ENCODE measurements at regions not wholly inside any gene's neighbourhood (a gene's known extent, or its start where the extent isn't known, plus 50 kb on each side); places are given as distances from the start of the nearest gene placed in this dataset.

- no peak for ATAC-seq
- intact Hi-C loops (cut with DNase I) = no loop called here
- WGBS = 83% methylated on average over 19 of the region's 19 CpGs
- no peak overlapping the region for H3K27ac ChIP-seq (ENCODE audit: low read length)
- no peaks in the 10 kb centered on the region for H3K27me3 ChIP-seq (ENCODE audit: control insufficient read depth, insufficient read depth)
- no peak overlapping the region for H3K4me3 ChIP-seq (ENCODE audit: low read length)
- no peak for DNase-seq
- no peaks in the 10 kb centered on the region for H3K4me1 ChIP-seq (ENCODE audit: control insufficient read depth, insufficient read depth, low read length)
- H3K9me3 ChIP-seq (ENCODE audit: control insufficient read depth, low read length) = no peaks in the 10 kb centered on the region
Observed at GRCh38 chr4:4607336-4608213, 65.7 kb upstream of the STX18 start.

GRCh38 chr4:4606321-4606720, 64.5 kb upstream of the STX18 start:
- Histone ChIP-seq H3K4me3 (ENCODE audit: low read length) (no peak overlapping the region), H3K27me3 (ENCODE audit: control insufficient read depth, insufficient read depth) (no peaks in the 10 kb centered on the region), H3K27ac (ENCODE audit: low read length) (no peak overlapping the region), H3K9me3 (ENCODE audit: control insufficient read depth, low read length) (no peaks in the 10 kb centered on the region), H3K4me1 (ENCODE audit: control insufficient read depth, insufficient read depth, low read length) (no peaks in the 10 kb centered on the region)
- WGBS = 66% methylated on average over 10 of the region's 10 CpGs
- no peak for DNase-seq
- intact Hi-C loops (cut with DNase I) = no loop called here
- ATAC-seq = no peak

DNA sequence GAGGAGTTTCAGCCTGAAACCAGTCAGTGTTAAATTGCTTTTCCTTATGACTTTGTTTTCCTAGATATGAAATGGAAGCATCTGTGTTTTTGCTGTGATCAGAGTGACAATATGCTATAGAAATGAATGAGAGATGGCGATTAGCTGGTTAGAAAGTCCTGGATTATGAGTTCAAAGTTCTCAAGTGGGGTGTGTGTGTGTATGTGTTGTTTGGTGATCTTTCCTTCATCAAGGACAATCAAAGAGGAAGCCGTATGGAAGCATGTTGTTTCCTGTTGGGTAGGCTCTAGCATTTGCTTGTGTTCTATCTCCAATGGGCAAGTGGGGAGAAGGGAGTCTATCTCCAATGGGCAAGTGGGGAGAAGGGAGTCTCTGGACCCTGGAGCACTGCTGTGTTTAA, 64.0 kb upstream of the STX18 start:
- H3K27me3 ChIP-seq (ENCODE audit: control insufficient read depth, insufficient read depth) = no peaks in the 10 kb centered on the region
- H3K9me3 ChIP-seq (ENCODE audit: control insufficient read depth, low read length) = no peaks in the 10 kb centered on the region
- no peak for DNase-seq
- H3K27ac ChIP-seq (ENCODE audit: low read length) = no peak overlapping the region
- intact Hi-C loops (cut with DNase I) = no loop called here
- 73% methylated on average over 2 of the region's 2 CpGs for WGBS
- no peak for ATAC-seq
- H3K4me1 ChIP-seq (ENCODE audit: control insufficient read depth, insufficient read depth, low read length) = no peaks in the 10 kb centered on the region
- no peak overlapping the region for H3K4me3 ChIP-seq (ENCODE audit: low read length)

GRCh38 chr4:4603592-4603991, 61.7 kb upstream of the STX18 start:
- H3K27ac ChIP-seq (ENCODE audit: low read length) = no peak overlapping the region
- 42% methylated on average over 5 of the region's 5 CpGs for WGBS

GRCh38 chr4:4603067-4603466, 61.2 kb upstream of the STX18 start:
- intact Hi-C loops (cut with DNase I) = no loop called here
- peak; percentile 44 to 48 for ATAC-seq
- no peak for DNase-seq

More at GRCh38 chr4:4603592-4603991, 61.7 kb upstream of the STX18 start:
- no peak overlapping the region for H3K4me3 ChIP-seq (ENCODE audit: low read length)
- intact Hi-C loops (cut with DNase I) = no loop called here
- no peak for DNase-seq
- no peaks in the 10 kb centered on the region for H3K4me1 ChIP-seq (ENCODE audit: control insufficient read depth, insufficient read depth, low read length)
- peak in 1 of 2 donors; percentile 46 for ATAC-seq
- no peaks in the 10 kb centered on the region for H3K9me3 ChIP-seq (ENCODE audit: control insufficient read depth, low read length)
- H3K27me3 ChIP-seq (ENCODE audit: control insufficient read depth, insufficient read depth) = no peaks in the 10 kb centered on the region

DNA sequence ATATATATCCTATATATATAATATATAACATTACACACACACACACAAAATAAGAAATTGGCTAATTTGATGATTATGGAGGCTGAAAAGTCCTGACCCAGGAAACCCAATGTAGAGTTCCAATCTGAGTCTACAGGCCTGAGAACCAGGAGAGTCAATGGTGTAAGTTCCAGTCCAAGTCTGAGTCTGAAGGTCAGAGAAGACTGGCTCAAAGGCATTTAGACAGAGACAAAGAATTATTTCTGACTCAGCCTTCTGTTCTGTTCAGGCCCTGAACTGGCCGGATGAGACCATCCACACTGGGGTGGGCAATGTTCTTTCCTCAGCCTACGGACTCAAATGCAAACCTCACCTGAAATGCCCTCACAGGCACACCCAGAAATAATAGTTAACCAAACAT, 60.6 kb upstream of the STX18 start:
- no peak overlapping the region for H3K27ac ChIP-seq (ENCODE audit: low read length)
- no peak for ATAC-seq
- no peaks in the 10 kb centered on the region for H3K9me3 ChIP-seq (ENCODE audit: control insufficient read depth, low read length)
- no peaks in the 10 kb centered on the region for H3K4me1 ChIP-seq (ENCODE audit: control insufficient read depth, insufficient read depth, low read length)
- no peak overlapping the region for H3K4me3 ChIP-seq (ENCODE audit: low read length)
- H3K27me3 ChIP-seq (ENCODE audit: control insufficient read depth, insufficient read depth) = no peaks in the 10 kb centered on the region
- intact Hi-C loops (cut with DNase I) = no loop called here
- 93% methylated on average over 2 of the region's 2 CpGs for WGBS
- DNase-seq = no peak

More at GRCh38 chr4:4603067-4603466, 61.2 kb upstream of the STX18 start:
- Histone ChIP-seq H3K4me1 (ENCODE audit: control insufficient read depth, insufficient read depth, low read length) (no peaks in the 10 kb centered on the region), H3K4me3 (ENCODE audit: low read length) (no peak overlapping the region), H3K27me3 (ENCODE audit: control insufficient read depth, insufficient read depth) (no peaks in the 10 kb centered on the region), H3K27ac (ENCODE audit: low read length) (no peak overlapping the region), H3K9me3 (ENCODE audit: control insufficient read depth, low read length) (no peaks in the 10 kb centered on the region)
- WGBS = 40% methylated on average over 4 of the region's 4 CpGs

- 77% methylated on average over 13 of the region's 13 CpGs for WGBS
- ATAC-seq (no peak), DNase-seq (no peak)
Observed at GRCh38 chr4:4601803-4602369, 60.0 kb upstream of the STX18 start.

DNA sequence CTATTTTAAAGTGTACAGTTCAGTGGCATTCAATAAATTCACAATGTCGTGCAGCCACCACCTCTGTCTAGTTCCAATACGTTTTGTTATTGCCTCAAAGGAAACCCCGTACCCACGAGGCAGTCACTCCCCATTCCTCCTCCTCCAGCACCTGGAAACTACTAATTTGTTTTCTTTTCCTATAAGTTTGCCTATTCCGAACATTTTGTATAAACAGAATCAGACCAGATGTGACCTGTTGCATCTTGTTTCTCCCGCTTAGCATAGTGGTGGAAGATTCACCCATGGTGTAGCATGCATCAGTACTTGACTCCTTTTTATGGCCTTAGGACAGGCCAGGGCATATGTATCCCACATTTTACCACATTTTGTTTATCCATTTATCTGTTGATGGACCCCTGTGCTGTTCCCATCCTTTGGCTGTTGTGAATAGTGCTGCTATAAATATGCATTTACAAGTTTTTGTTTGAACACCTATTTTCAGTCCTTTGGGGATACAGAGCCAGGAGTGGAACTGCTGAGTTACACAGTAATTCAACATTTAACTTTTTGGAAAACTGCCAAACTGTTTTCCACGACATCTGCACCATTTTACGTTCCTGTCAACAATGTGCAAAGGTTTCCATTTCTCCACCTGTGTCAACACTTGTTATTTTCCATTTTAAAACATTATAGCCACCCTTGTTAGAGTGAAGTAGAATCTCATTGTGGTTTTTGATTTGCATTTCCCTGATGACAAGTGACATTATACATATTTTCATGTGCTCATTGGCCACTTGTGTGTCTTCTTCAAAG, 57.8 kb upstream of the STX18 start:
- no peaks in the 10 kb centered on the region for H3K4me1 ChIP-seq (ENCODE audit: control insufficient read depth, insufficient read depth, low read length)
- ATAC-seq = no peak
- 79% methylated on average over 8 of the region's 8 CpGs for WGBS
- no peak overlapping the region for H3K27ac ChIP-seq (ENCODE audit: low read length)
- H3K4me3 ChIP-seq (ENCODE audit: low read length) = no peak overlapping the region
- no peaks in the 10 kb centered on the region for H3K27me3 ChIP-seq (ENCODE audit: control insufficient read depth, insufficient read depth)
- intact Hi-C loops (cut with DNase I) = no loop called here
- H3K9me3 ChIP-seq (ENCODE audit: control insufficient read depth, low read length) = peaks cover 3% of the 10 kb centered on the region
- no peak for DNase-seq

More at GRCh38 chr4:4601803-4602369, 60.0 kb upstream of the STX18 start:
- no peak overlapping the region for H3K27ac ChIP-seq (ENCODE audit: low read length)
- no peak overlapping the region for H3K4me3 ChIP-seq (ENCODE audit: low read length)
- H3K4me1 ChIP-seq (ENCODE audit: control insufficient read depth, insufficient read depth, low read length) = no peaks in the 10 kb centered on the region
- H3K9me3 ChIP-seq (ENCODE audit: control insufficient read depth, low read length) = no peaks in the 10 kb centered on the region
- H3K27me3 ChIP-seq (ENCODE audit: control insufficient read depth, insufficient read depth) = no peaks in the 10 kb centered on the region
- intact Hi-C loops (cut with DNase I) = no loop called here

DNA sequence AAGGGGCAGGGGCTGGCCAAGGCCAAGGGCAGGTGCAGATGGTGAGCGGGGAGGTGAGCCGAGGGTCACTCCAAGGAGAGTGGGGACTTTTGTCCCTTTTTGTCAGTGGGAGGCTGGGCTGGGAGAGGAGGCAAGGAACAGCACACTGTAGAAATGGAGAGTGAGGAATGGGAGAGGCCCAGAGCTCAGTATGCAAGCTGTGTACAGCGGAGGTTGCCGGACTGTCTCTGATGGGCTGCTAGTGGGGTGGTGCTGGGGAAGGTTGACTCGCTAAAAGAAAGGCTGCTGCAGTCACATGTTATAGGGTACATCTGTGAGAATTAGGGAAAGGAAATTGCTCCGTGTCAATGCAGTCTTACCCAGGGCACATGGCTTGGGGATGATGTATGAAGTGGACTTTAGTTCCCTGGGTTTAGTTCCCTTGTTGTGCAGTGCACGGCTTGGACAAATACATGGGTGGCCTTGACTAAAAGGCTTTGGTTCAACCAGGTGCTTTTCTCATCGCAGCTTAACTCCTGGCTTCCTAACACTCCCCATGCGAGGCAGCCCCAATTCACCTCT, 57.1 kb upstream of the STX18 start:
- Histone ChIP-seq H3K9me3 (ENCODE audit: control insufficient read depth, low read length) (peaks cover 3% of the 10 kb centered on the region), H3K4me3 (ENCODE audit: low read length) (no peak overlapping the region), H3K27ac (ENCODE audit: low read length) (no peak overlapping the region), H3K4me1 (ENCODE audit: control insufficient read depth, insufficient read depth, low read length) (no peaks in the 10 kb centered on the region), H3K27me3 (ENCODE audit: control insufficient read depth, insufficient read depth) (no peaks in the 10 kb centered on the region)
- WGBS = 87% methylated on average over 9 of the region's 9 CpGs
- ATAC-seq (no peak), DNase-seq (no peak)
- intact Hi-C loops (cut with DNase I) = no loop called here

DNA sequence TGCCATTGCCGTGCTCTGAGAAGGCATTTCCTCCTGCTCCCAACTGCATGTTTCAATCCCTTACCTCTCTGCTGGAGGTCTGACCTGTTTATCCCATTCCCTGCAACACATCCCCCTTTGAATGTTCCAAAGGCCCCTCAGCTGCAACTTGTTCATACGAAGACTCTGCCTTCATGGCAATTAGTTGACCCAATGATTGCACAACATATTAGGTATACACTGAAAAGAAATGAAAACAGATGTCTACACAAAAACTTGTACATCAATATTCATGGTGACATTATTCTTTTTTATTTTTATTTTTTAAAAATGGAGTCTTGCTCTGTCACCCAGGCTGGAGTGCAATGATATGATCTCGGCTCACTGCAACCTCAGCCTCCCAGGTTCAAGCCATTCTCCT, 54.9 kb upstream of the STX18 start:
- ATAC-seq = no peak
- DNase-seq = no peak
- H3K4me3 ChIP-seq (ENCODE audit: low read length) = no peak overlapping the region
- H3K4me1 ChIP-seq (ENCODE audit: control insufficient read depth, insufficient read depth, low read length) = no peaks in the 10 kb centered on the region
- peaks cover 3% of the 10 kb centered on the region for H3K9me3 ChIP-seq (ENCODE audit: control insufficient read depth, low read length)
- WGBS = 92% methylated on average over 3 of the region's 3 CpGs
- intact Hi-C loops (cut with DNase I) = no loop called here
- H3K27me3 ChIP-seq (ENCODE audit: control insufficient read depth, insufficient read depth) = no peaks in the 10 kb centered on the region
- no peak overlapping the region for H3K27ac ChIP-seq (ENCODE audit: low read length)

GRCh38 chr4:4595252-4595651, 53.4 kb upstream of the STX18 start:
- Histone ChIP-seq H3K27me3 (ENCODE audit: control insufficient read depth, insufficient read depth) (no peaks in the 10 kb centered on the region), H3K9me3 (ENCODE audit: control insufficient read depth, low read length) (peaks cover 3% of the 10 kb centered on the region), H3K27ac (ENCODE audit: low read length) (no peak overlapping the region), H3K4me3 (ENCODE audit: low read length) (no peak overlapping the region), H3K4me1 (ENCODE audit: control insufficient read depth, insufficient read depth, low read length) (no peaks in the 10 kb centered on the region)
- ATAC-seq (no peak), DNase-seq (no peak)
- intact Hi-C loops (cut with DNase I) = no loop called here
- 88% methylated on average over 1 of the region's 1 CpG for WGBS

All from right cardiac atrium (tissue), 5 donors.